HG03025 (cell line): ENCODE measurements at regions not wholly inside any gene's neighbourhood (a gene's known extent, or its start where the extent isn't known, plus 50 kb on each side); places are given as distances from the start of the nearest gene placed in this dataset.
"Not testable (repeated sequence)": the region's sequence is repeated elsewhere in the genome, so short reads cannot be mapped to it uniquely, and the experiment has no call there.

Experiments used
- ATAC-seq: cut with Tn5 transposase; IDR thresholded peaks from one replicate; pipeline ENCODE4 v1.9.1; 2021; ENCODE audit warnings: mild to moderate bottlenecking, moderate library complexity; ENCODE audit not compliant: unreplicated experiment, low FRiP score

GRCh38 chr2:8312861-8313830 lies 368.7 kb upstream of the ID2 start:
- ATAC-seq = peak; percentile 81

DNA sequence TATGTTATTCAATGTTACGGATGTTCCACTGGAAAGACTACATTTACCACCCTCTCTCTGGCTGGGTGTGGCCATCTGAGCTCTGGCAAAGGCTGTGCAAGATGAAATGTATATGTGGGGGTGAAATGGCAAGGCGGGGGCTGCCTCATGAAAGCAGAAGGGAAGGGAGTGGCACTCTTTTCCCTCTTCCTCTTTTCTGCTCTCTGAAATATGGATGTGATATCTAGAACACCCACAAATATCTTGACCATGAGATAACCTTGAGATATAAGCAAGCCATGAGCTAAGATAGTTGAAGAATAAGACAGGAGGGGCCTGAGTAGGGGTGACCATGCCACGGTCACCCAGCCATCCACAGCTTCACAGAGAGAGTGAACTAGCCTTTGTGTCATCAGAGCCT lies 367.8 kb upstream of the ID2 start:
- no peak for ATAC-seq

DNA sequence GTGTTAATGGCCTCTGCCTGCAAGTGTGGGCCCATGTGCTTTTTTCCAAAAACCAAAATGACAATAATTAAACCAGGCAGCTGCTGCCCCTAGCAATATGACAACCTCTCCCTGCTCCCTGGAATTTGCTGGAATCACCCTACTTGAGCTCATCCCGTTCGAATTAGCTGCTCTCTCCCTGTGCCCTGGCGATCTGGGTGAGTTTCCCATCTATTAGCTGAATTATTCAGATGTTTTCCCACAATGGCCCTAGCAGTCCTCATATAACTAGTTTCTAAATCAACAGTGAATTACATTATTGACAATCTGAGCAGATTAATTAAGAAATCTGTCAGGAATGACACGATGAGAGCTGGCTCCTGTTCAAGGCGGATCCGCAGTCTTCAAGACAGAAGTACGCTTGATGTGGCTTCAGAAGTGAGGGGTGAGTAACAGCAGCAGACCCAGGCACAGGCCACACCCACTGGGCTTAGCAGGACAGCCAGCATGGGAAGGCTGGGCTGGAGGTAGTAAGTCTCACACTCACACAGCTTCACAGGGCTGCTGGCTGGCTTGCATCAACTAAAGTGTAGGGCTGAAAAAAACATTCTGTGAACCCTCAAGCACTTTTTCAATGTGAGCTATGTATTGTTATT lies 366.2 kb upstream of the ID2 start:
- no peak for ATAC-seq

DNA sequence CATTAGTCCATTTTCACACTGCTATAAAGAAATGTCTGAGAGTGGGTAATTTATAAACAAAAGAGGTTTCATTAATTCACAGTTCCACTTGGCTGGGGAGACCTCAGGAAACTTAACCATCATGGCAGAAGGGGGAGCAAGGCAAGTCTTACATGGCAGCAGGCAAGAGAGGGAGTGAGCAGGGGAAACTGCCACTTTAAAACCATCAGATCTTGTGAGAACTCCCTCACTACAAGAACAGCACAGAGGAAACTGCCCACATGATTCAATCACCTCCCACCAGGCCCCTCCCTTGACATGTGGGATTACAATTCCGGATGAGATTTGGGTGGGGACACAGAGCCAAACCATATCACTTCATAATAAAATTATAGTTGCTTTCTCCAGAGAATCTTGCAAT lies 365.5 kb upstream of the ID2 start:
- ATAC-seq = no peak

GRCh38 chr2:8317418-8317817 lies 364.4 kb upstream of the ID2 start:
- ATAC-seq = no peak

GRCh38 chr2:8319219-8319618 lies 362.6 kb upstream of the ID2 start:
- no peak for ATAC-seq

GRCh38 chr2:8320311-8321066 lies 361.4 kb upstream of the ID2 start:
- ATAC-seq = no peak

DNA sequence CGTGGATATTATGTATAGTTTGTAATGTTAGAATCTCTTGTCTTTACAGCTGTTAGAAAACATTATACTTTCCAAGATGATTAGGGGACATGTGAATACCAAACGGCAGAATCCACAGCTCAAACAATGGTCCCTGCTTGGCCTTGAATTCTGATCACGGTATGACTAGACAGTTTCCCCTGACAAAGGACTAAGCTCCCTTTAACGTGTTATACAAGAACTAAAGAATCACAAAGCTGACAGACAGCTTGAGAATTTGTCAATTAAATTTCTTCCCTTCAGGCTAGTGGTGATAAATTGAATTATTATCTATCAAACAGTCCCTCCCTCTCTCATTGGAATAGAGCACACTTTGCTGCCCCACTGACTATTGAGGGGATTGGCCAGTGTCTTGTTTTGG lies 359.2 kb upstream of the ID2 start:
- ATAC-seq = no peak

DNA sequence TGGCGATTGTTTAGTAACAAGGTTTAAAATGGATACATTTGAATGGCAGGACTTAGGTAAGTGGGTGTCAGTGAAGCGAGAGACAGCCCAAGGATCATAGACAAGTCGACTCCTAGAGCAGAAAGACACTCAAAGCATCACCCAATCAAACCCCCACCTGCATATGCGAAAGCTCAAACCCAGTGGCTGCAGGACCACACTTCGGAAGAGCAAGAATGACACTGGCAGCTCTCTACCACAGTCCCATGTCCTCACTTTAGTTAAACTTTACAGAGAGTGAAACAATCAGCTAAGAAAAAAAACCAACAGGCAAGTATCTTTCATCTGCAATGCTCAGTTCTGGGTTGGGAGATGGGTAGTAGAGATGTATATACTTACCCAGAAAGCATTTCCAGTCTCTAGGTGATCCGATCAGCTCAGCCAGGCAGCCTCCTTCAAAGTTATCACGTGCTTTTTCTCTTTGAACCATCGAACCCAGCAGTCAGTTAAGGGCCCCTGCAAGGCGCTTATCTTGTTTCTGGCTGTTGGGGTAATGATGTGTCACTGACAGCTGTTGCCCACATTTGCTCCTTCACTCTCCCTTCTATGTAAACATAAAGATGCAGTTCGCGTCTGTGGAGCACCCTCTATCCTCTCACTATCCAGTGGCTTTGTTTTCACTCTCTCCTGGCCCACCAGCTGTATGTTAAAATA lies 357.5 kb upstream of the ID2 start:
- no peak for ATAC-seq

GRCh38 chr2:8324901-8325300 lies 357.0 kb upstream of the ID2 start:
- ATAC-seq = no peak

GRCh38 chr2:8327371-8328100 lies 354.3 kb upstream of the ID2 start:
- ATAC-seq = no peak

DNA sequence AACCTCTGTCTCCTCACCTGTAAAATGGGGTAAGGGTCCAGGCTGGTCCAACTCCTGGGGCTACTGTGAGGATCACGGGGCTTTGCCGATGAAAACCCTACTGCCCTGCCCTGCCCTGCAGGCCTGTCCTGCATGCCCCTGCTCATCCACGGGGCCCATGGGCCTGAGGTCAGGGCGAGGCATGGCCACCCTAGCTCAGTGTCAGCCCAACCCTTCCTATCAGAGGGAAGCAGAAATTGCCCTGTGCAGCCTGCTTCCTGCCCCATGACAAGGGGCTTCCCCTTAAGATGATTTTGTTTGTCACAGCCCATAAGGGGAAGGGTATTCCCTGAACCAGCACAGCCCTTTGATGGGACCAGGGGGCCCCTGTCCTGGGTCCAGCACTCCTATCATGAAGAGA lies 353.6 kb upstream of the ID2 start:
- no peak for ATAC-seq

- no peak for ATAC-seq
Measured at GRCh38 chr2:8329660-8330622, 351.9 kb upstream of the ID2 start.

DNA sequence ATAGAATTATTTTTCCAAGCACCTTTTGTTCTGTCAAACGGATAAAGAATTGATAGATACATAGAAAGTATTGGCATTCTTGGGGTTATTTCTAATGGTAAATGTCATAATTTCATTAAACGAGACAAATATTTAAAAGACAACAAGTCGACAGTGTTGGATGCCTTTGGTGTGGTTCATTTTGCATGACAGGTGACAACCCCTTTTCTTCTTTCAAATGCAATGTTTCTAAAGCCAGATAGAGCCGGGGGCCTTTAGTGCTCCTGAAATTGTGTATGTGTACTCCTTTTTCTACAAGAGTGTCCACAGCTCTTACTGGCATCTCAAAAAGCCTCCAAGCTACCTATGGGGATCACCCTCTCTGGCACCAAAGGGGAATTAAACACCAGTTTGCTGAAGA lies 350.8 kb upstream of the ID2 start:
- no peak for ATAC-seq

- no peak for ATAC-seq
Measured at GRCh38 chr2:8332646-8333045, 349.2 kb upstream of the ID2 start.

GRCh38 chr2:8333177-8333831 lies 348.6 kb upstream of the ID2 start:
- no peak for ATAC-seq

- ATAC-seq = not testable (repeated sequence)
Measured at GRCh38 chr2:8333832-8334187, 348.0 kb upstream of the ID2 start.

- ATAC-seq = no peak
Measured at GRCh38 chr2:8334866-8335325, 347.0 kb upstream of the ID2 start.
